Gastrocnemius medialis (tissue), 4 donors: ENCODE measurements at regions not wholly inside any gene's neighbourhood (a gene's known extent, or its start where the extent isn't known, plus 50 kb on each side); places are given as distances from the start of the nearest gene placed in this dataset.

Experiments used
- CTCF ChIP-seq, 5 experiments: fragments of 450-650 bp in 3 of 5; fragments of 200-600 bp in 2 of 5; sonication (generic) in 2 of 5; IDR thresholded peaks in 4 of 5; conservative IDR thresholded peaks in 1 of 5; 1 replicate in 4 of 5; 2 replicates in 1 of 5; pipeline ENCODE4 v1.5.1; 2016 to 2019; ENCODE audit warnings: antibody characterized with exemption in 5 of 5, mild to moderate bottlenecking in 3 of 5, moderate library complexity in 3 of 5
- POLR2A ChIP-seq, 2 donors: fragments of 450-650 bp; IDR thresholded peaks; one replicate each; pipeline ENCODE4 v1.6.1; 2017; ENCODE audit warnings: antibody characterized with exemption in 2 of 2, mild to moderate bottlenecking in 2 of 2, moderate library complexity in 2 of 2

GRCh38 chr9:107862323-107862722 lies 372.8 kb upstream of the KLF4 start:
- no peak for TF ChIP-seq POLR2A (IDR thresholded peaks at IDR 0.05)
- no peak for TF ChIP-seq CTCF (IDR thresholded peaks at IDR 0.05 in 4 of 5, conservative IDR thresholded peaks at IDR 0.05 in 1 of 5)
